MCF 10A (cell line): ENCODE measurements at regions not wholly inside any gene's neighbourhood (a gene's known extent, or its start where the extent isn't known, plus 50 kb on each side); places are given as distances from the start of the nearest gene placed in this dataset.

Source experiments
- BruUV-seq: library from RNA; stranded (reverse); fragments of 400-500 nt; replicated peaks from 2 replicates; lab custom pipeline; 2021; lab: Mats Ljungman, UMichigan
- CTCF ChIA-PET: fragments of 300-600 bp; sonication (Branson Sonifier 250); formaldehyde crosslinking; extraction: SDS; loops from one replicate; lab custom pipeline; 2021; ENCODE audit warnings: antibody characterized with exemption, inconsistent platforms; lab: Yijun Ruan, JAX
- POLR2A ChIA-PET: fragments of 300-600, 350-650 bp; sonication (Branson Sonifier 250); formaldehyde crosslinking; extraction: SDS; loops from one replicate; lab custom pipeline; 2020; ENCODE audit warnings: antibody characterized with exemption, inconsistent platforms; lab: Yijun Ruan, JAX
- DNase-seq: peaks from one replicate; pipeline ENCODE4 v3.0.0-alpha.2; 2018; ENCODE audit not compliant: unreplicated experiment
- H3K27ac Mint-ChIP-seq: one replicate; pipeline ENCODE4 v1.8.0; 2022; ENCODE audit warnings: mild to moderate bottlenecking, low read depth, mixed read lengths; ENCODE audit not compliant: unreplicated experiment
- H3K27me3 Mint-ChIP-seq: one replicate; pipeline ENCODE4 v1.8.0; 2022; ENCODE audit warnings: mixed read lengths; ENCODE audit not compliant: insufficient read depth, unreplicated experiment
- H3K36me3 Mint-ChIP-seq: one replicate; pipeline ENCODE4 v1.8.0; 2022; ENCODE audit warnings: mild to moderate bottlenecking, moderate library complexity, mixed read lengths; ENCODE audit not compliant: insufficient read depth, unreplicated experiment
- H3K4me1 Mint-ChIP-seq: one replicate; pipeline ENCODE4 v1.8.0; 2022; ENCODE audit warnings: mixed read lengths; ENCODE audit not compliant: insufficient read depth, unreplicated experiment
- H3K4me3 Mint-ChIP-seq: one replicate; pipeline ENCODE4 v1.8.0; 2022; ENCODE audit warnings: mild to moderate bottlenecking, moderate library complexity, mixed read lengths; ENCODE audit not compliant: unreplicated experiment
- H3K9me3 Mint-ChIP-seq: one replicate; pipeline ENCODE4 v1.8.0; 2022; ENCODE audit warnings: mixed read lengths; ENCODE audit not compliant: unreplicated experiment
- CTCF ChIP-seq: fragments of 200-600 bp; IDR thresholded peaks from one replicate; pipeline ENCODE4 v1.8.0; 2022; ENCODE audit warnings: antibody characterized with exemption, mild to moderate bottlenecking; ENCODE audit not compliant: unreplicated experiment
- intact Hi-C: fragments of 100-400 bp; cut with micrococcal nuclease; formaldehyde crosslinking; loops from 2 replicates; pipeline ENCODE4 v1.14.1; 2022

GRCh38 chr15:99440551-99441443 lies 125.0 kb upstream of the MEF2A start:
- no peak overlapping the region for H3K4me3 Mint-ChIP-seq
- BruUV-seq: no TSS peak
- H3K4me1 Mint-ChIP-seq: peaks cover 30% of the 10 kb centered on the region
- H3K27ac Mint-ChIP-seq: peak overlapping the region; percentile 61
- H3K36me3 Mint-ChIP-seq: peaks cover 7% of the 10 kb centered on the region
- TF ChIP-seq CTCF: no peak
- no peaks in the 10 kb centered on the region for H3K27me3 Mint-ChIP-seq
- CTCF ChIA-PET: interaction anchor here (0.7 to 1.6 kb wide), 5 partner anchors 16 to 264 kb away, joined by 3 to 5 read pairs (median 4); no protein-coding TSS in a partner anchor
- intact Hi-C loops: no loop called here
- POLR2A ChIA-PET: interaction anchor here (0.6 to 2.4 kb wide), 7 partner anchors 8 to 264 kb away, joined by 3 to 15 read pairs (median 4); partner anchors contain the start of gene MEF2A
- no peak for DNase-seq
- H3K9me3 Mint-ChIP-seq: no peaks in the 10 kb centered on the region

GRCh38 chr15:99441444-99441800 lies 124.4 kb upstream of the MEF2A start:
- Mint-ChIP-seq H3K36me3 (peaks cover 7% of the 10 kb centered on the region), H3K4me3 (no peak overlapping the region), H3K4me1 (peaks cover 28% of the 10 kb centered on the region), H3K27ac (peak overlapping the region; percentile 61), H3K9me3 (no peaks in the 10 kb centered on the region), H3K27me3 (no peaks in the 10 kb centered on the region)
- ChIA-PET CTCF (interaction anchor here (0.7 to 1.6 kb wide), 5 partner anchors 17 to 263 kb away, joined by 3 to 5 read pairs (median 4); no protein-coding TSS in a partner anchor), POLR2A (interaction anchor here (0.6 to 2.4 kb wide), 10 partner anchors 8 to 263 kb away, joined by 3 to 15 read pairs (median 4); partner anchors contain the start of gene MEF2A)
- BruUV-seq: no TSS peak
- no peak for DNase-seq
- TF ChIP-seq CTCF: no peak
- intact Hi-C loops: no loop called here

GRCh38 chr15:99441871-99442251 lies 123.9 kb upstream of the MEF2A start:
- ChIA-PET POLR2A (interaction anchor here (0.5 to 5.1 kb wide), 13 partner anchors 9 to 414 kb away, joined by 3 to 36 read pairs (median 5); partner anchors contain the start of gene MEF2A), CTCF (interaction anchor here (0.7 to 1.6 kb wide), 3 partner anchors 36 to 263 kb away, joined by 3 to 5 read pairs (median 3); no protein-coding TSS in a partner anchor)
- peak overlapping the region; percentile 88 for H3K27ac Mint-ChIP-seq
- H3K9me3 Mint-ChIP-seq: no peaks in the 10 kb centered on the region
- no peak for DNase-seq
- H3K4me3 Mint-ChIP-seq: peak overlapping the region; percentile 60
- H3K27me3 Mint-ChIP-seq: no peaks in the 10 kb centered on the region
- intact Hi-C loops: no loop called here
- peaks cover 7% of the 10 kb centered on the region for H3K36me3 Mint-ChIP-seq
- peaks cover 28% of the 10 kb centered on the region for H3K4me1 Mint-ChIP-seq
- BruUV-seq: no TSS peak
- no peak for TF ChIP-seq CTCF
